ENCODE measurements at regions not wholly inside any gene's neighbourhood (a gene's known extent, or its start where the extent isn't known, plus 50 kb on each side); places are given as distances from the start of the nearest gene placed in this dataset.

DNA sequence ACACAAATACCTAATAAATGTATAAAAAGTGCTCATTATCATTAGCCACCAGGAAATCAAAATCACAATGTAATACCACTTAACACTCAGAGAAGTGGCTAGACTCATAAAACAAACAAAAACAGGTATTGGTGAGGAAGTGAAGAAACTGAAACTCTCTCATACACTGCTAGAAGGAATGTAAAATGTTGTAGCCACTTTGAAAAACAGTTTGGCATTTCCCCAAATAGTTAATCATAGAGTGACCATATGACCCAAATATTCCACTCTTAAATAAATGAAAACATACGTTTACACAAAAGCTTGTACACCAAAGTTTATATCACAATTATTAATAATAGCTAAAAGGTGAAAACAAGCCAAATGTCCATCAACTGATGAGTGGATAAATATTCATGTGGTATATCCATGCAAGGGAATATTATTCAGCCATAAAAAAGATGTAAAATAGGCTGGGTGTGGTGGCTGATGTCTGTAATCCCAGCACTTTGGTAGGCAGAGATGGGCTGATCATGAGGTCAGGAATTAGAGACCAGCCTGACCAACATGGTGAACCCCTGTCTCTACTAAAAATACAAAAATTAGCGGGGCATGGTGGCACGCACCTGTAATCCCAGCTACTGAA, 86.2 kb upstream of the COL5A2 start:
- H3K9me3 ChIP-seq (ENCODE audit: control insufficient read depth, insufficient read depth, low read length), result no peaks in the 10 kb centered on the region
- H3K27ac Mint-ChIP-seq, result no peak overlapping the region
- H3K4me1 Mint-ChIP-seq, result no peaks in the 10 kb centered on the region
- no peaks in the 10 kb centered on the region for H3K4me1 ChIP-seq (ENCODE audit: control insufficient read depth, insufficient read depth, low read length)
- H3K36me3 ChIP-seq (ENCODE audit: control insufficient read depth, insufficient read depth, low read length), result no peaks in the 10 kb centered on the region
- no peak for DNase-seq
- 100% methylated on average over 2 of the region's 3 CpGs for WGBS (ENCODE audit: insufficient coverage)
- H3K27me3 ChIP-seq (ENCODE audit: control insufficient read depth, insufficient read depth, low read length), result no peaks in the 10 kb centered on the region
- intact Hi-C loops (cut with micrococcal nuclease), result no loop called here
- H3K27me3 Mint-ChIP-seq (ENCODE audit: low read depth in 2 of 2), result no peaks in the 10 kb centered on the region
- H3K9me3 Mint-ChIP-seq, result peaks cover 9 to 14% of the 10 kb centered on the region in 2 donors
- H3K4me3 ChIP-seq (ENCODE audit: low read length), result no peak overlapping the region
- no peak for ATAC-seq
- no peak for TF ChIP-seq CTCF (IDR thresholded peaks at IDR 0.05)
- no peak overlapping the region for H3K4me3 Mint-ChIP-seq
- H3K36me3 Mint-ChIP-seq, result peaks cover 12% of the 10 kb centered on the region
- no peak overlapping the region for H3K27ac ChIP-seq (ENCODE audit: low read length)

GRCh38 chr2:189267491-189267890, 87.9 kb upstream of the COL5A2 start:
- TF ChIP-seq CTCF (IDR thresholded peaks at IDR 0.05), result no peak
- WGBS (ENCODE audit: insufficient coverage), result 100% methylated on average over 1 of the region's 2 CpGs

DNA sequence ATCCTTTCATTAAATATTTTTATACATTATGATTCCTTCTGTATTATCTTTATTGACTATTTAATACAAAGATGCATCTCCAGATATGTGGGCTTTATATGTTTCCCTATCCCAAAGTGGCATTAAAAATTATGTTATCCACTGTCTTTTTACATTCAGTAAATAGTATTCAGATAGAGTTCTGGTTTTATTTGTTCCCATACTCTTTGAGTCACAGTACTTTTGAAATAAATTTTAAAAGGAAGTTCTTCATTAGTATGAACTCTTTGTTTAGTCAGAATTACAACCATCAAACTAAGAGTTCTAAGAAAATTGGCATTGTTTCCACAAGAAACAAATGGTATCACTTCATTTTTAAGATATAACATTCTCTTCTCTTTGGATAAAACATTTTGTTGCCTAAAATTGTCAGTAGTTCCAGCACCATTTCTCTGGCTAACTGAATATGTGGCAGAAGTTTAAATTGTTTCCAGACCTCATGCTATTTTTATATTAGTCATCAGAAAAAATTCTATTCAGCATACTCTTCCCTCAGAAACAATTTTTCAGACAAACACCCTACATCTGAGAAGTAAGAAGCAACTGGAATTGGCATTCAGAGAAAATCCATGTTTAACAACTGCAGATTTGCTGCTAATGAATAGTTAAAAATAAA, 88.5 kb upstream of the COL5A2 start:
- H3K4me3 ChIP-seq (ENCODE audit: low read length), result no peak overlapping the region
- H3K27me3 Mint-ChIP-seq (ENCODE audit: low read depth in 2 of 2), result no peaks in the 10 kb centered on the region

More at GRCh38 chr2:189267491-189267890, 87.9 kb upstream of the COL5A2 start:
- no peaks in the 10 kb centered on the region for H3K27me3 ChIP-seq (ENCODE audit: control insufficient read depth, insufficient read depth, low read length)
- no peak overlapping the region for H3K4me3 ChIP-seq (ENCODE audit: low read length)
- H3K27ac ChIP-seq (ENCODE audit: low read length), result no peak overlapping the region
- peaks cover 12% of the 10 kb centered on the region for H3K36me3 Mint-ChIP-seq
- no peaks in the 10 kb centered on the region for H3K27me3 Mint-ChIP-seq (ENCODE audit: low read depth in 2 of 2)
- no peak for DNase-seq
- intact Hi-C loops (cut with micrococcal nuclease), result no loop called here
- H3K27ac Mint-ChIP-seq, result no peak overlapping the region
- no peak for ATAC-seq
- peaks cover 11 to 15% of the 10 kb centered on the region in 2 donors for H3K9me3 Mint-ChIP-seq
- no peaks in the 10 kb centered on the region for H3K9me3 ChIP-seq (ENCODE audit: control insufficient read depth, insufficient read depth, low read length)
- no peaks in the 10 kb centered on the region for H3K36me3 ChIP-seq (ENCODE audit: control insufficient read depth, insufficient read depth, low read length)
- no peaks in the 10 kb centered on the region for H3K4me1 Mint-ChIP-seq
- H3K4me3 Mint-ChIP-seq, result no peak overlapping the region
- no peaks in the 10 kb centered on the region for H3K4me1 ChIP-seq (ENCODE audit: control insufficient read depth, insufficient read depth, low read length)

More for the DNA sequence above, 88.5 kb upstream of the COL5A2 start:
- no peak overlapping the region for H3K27ac Mint-ChIP-seq
- no peaks in the 10 kb centered on the region for H3K27me3 ChIP-seq (ENCODE audit: control insufficient read depth, insufficient read depth, low read length)
- H3K4me3 Mint-ChIP-seq, result no peak overlapping the region
- TF ChIP-seq CTCF (IDR thresholded peaks at IDR 0.05), result no peak
- no peak overlapping the region for H3K27ac ChIP-seq (ENCODE audit: low read length)
- intact Hi-C loops (cut with micrococcal nuclease), result no loop called here
- no peak for DNase-seq
- peaks cover 12% of the 10 kb centered on the region for H3K36me3 Mint-ChIP-seq
- H3K4me1 ChIP-seq (ENCODE audit: control insufficient read depth, insufficient read depth, low read length), result no peaks in the 10 kb centered on the region
- no peaks in the 10 kb centered on the region for H3K36me3 ChIP-seq (ENCODE audit: control insufficient read depth, insufficient read depth, low read length)
- H3K9me3 Mint-ChIP-seq, result peaks cover 11 to 15% of the 10 kb centered on the region in 2 donors
- H3K4me1 Mint-ChIP-seq, result no peaks in the 10 kb centered on the region
- H3K9me3 ChIP-seq (ENCODE audit: control insufficient read depth, insufficient read depth, low read length), result no peaks in the 10 kb centered on the region
- no peak for ATAC-seq

All from natural killer cell (primary cell).